NB4 (cell line): ENCODE measurements at regions not wholly inside any gene's neighbourhood (a gene's known extent, or its start where the extent isn't known, plus 50 kb on each side); places are given as distances from the start of the nearest gene placed in this dataset.

Experiments
- DNase-seq: peaks from one replicate; pipeline ENCODE4 v3.0.0; 2010; ENCODE audit warnings: low read depth
- H3K4me3 ChIP-seq: one replicate; pipeline ENCODE4 v1.5.1; 2011; ENCODE audit warnings: mild to moderate bottlenecking, low read depth, low read length, moderate library complexity
- MYC ChIP-seq: IDR thresholded peaks from 2 replicates; pipeline ENCODE4 v1.6.1; 2011; ENCODE audit warnings: low read depth, low read length
- POLR2A ChIP-seq: IDR thresholded peaks from 2 replicates; pipeline ENCODE4 v1.6.1; 2011; ENCODE audit warnings: mild to moderate bottlenecking; ENCODE audit not compliant: insufficient read length; ENCODE audit errors: extremely low read depth
- TF ChIP-seq, protein P1 (sequence below): IDR thresholded peaks from one replicate; pipeline ENCODE4 v1.5.1; 2012; ENCODE audit warnings: low read depth, low read length
- TF ChIP-seq, protein P2 (sequence below): IDR thresholded peaks from 2 replicates; pipeline ENCODE4 v1.6.1; 2011; ENCODE audit warnings: low read depth, low read length

DNA sequence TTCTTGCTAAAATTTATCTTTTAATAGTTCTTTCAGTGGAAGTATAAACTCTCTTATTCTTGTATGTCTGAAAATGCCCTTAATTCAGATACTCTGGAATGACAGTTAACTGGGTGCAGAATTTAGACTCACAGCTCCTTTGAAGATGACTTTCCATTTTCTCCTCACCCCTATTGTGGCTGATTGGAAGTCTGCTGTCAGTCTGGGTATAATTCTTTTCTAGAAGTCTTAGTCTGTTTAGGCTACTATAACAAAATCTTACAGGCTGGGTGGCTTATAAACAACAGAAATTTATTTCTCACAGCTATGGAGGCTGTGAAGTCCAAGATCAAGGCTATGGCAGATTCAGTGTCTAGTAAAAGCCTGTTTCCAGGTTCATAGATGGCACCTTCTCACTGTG is 145.2 kb upstream of the GDF10 start:
- no peak for DNase-seq

DNA sequence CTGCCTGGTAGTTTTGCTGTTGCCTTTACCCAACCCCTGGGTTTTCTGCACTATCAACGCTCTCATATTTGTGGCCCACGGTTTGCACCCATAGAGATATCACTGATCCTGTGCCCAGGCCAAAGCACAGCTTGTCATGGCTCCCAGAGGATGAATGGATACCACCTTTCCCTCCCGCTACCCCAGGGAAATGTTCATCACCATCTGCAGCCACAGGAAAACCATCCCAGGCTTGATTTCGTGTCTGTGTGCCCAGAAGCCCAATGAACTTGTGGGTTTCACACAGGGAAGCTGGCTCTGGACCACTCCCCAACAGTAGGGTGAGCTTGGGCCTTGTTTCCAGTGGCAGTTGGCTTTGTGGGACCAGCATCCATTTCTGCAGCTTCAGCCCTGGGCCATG is 143.1 kb upstream of the GDF10 start:
- TF ChIP-seq, protein P1, sequence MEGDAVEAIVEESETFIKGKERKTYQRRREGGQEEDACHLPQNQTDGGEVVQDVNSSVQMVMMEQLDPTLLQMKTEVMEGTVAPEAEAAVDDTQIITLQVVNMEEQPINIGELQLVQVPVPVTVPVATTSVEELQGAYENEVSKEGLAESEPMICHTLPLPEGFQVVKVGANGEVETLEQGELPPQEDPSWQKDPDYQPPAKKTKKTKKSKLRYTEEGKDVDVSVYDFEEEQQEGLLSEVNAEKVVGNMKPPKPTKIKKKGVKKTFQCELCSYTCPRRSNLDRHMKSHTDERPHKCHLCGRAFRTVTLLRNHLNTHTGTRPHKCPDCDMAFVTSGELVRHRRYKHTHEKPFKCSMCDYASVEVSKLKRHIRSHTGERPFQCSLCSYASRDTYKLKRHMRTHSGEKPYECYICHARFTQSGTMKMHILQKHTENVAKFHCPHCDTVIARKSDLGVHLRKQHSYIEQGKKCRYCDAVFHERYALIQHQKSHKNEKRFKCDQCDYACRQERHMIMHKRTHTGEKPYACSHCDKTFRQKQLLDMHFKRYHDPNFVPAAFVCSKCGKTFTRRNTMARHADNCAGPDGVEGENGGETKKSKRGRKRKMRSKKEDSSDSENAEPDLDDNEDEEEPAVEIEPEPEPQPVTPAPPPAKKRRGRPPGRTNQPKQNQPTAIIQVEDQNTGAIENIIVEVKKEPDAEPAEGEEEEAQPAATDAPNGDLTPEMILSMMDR = no peak
- TF ChIP-seq POLR2A (no peak), MYC (no peak)
- TF ChIP-seq, protein P2, sequence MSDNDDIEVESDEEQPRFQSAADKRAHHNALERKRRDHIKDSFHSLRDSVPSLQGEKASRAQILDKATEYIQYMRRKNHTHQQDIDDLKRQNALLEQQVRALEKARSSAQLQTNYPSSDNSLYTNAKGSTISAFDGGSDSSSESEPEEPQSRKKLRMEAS = no peak
- DNase-seq = no peak
- no peak overlapping the region for H3K4me3 ChIP-seq

More for the DNA sequence above, 145.2 kb upstream of the GDF10 start:
- H3K4me3 ChIP-seq = no peak overlapping the region
- TF ChIP-seq, protein P2 = peak; percentile 7; the same call in 1 of the 2 replicates
- TF ChIP-seq, protein P1 = no peak
- TF ChIP-seq POLR2A = no peak

DNA sequence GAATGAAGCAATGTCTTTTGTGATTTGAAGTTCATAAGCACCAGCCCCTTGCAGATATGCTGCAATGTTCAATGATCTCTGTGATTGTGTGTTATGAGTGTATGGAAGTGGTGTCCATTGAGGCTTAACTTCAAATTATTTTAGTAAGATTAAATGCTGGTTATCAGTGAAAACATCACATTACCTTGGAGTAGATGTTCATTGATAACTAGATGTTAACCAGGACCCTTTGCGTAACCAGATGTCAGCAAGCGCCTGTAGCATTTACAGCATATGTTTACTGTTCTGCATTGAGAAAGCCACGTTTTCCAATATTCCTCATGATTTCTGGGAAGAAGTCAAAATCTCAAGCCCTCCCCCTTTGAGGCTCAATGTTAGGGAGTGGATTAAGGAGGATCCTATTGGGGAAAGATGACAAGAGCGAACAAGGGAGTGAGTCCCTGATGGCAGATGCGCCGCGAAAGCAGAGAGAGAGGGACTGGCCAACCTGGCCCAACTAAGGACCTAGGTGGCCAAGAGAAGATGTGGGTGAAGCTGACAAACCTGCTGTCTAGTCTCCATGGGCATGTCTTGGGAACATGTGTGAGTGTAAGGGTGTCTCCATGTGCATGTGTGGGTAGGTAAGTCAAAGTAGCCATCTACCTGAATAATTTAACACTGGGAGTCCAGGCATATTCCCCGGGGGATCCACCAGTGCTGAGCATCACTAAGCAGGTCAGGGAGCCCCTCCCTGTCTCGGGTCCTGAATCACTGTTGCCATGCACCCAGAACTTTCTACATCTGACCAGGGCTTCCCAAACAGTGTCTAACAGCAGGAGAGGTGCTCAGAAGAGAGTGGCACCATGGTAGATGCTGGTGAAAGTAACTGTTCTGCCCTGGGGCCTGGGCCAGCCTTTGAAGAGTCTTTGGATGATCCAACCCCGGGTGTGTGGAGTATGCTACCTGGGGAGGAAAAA is 141.6 kb upstream of the GDF10 start:
- H3K4me3 ChIP-seq = no peak overlapping the region
- TF ChIP-seq, protein P1 = no peak
- TF ChIP-seq MYC = no peak
- no peak for TF ChIP-seq POLR2A
- TF ChIP-seq, protein P2 = no peak
- DNase-seq = no peak

DNA sequence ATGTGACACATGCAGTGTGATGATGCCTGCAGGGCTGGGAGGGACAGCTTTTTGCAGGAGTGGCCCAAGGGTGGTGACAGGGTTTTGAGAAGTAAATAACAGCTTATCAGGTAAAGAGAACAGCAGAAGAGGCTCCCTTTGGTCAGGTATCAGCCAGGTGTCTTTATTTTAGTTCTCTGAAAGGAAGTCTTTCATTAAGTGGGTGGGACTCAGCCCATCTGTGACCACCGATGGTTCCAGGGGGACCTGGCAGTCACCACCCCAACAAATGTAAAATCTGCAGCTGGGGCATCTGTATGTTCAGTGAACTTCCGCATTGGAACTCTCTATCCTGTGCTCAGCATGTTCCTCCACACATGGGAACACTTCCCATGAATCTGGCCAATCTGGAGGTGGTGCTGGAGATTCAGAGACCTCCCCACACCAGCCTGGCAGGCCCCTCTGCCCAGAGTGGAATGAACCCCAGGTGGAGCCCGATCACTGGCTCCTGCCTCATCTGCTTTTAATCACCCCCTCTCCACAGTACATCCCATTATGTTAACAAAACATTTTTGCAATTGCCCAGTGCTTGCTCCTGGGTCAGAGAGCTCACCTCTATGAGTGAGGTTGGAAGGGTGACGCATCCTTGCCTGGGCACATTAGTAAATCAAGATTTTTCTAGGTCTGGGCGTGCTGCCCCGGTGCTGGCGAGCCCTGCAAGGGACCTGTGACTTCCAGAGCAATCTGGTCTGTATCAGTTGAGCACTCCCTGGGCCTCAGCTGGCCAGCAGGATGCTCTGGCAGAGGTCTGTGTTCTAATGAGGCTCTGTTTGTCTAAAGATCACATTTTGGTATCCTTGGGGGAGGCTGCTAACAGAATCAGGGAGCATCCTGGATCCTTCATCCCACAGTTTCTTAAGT is 140.4 kb upstream of the GDF10 start:
- H3K4me3 ChIP-seq = no peak overlapping the region
- TF ChIP-seq, protein P1 = no peak
- TF ChIP-seq MYC (no peak), POLR2A (no peak)
- TF ChIP-seq, protein P2 = no peak
- DNase-seq = no peak

DNA sequence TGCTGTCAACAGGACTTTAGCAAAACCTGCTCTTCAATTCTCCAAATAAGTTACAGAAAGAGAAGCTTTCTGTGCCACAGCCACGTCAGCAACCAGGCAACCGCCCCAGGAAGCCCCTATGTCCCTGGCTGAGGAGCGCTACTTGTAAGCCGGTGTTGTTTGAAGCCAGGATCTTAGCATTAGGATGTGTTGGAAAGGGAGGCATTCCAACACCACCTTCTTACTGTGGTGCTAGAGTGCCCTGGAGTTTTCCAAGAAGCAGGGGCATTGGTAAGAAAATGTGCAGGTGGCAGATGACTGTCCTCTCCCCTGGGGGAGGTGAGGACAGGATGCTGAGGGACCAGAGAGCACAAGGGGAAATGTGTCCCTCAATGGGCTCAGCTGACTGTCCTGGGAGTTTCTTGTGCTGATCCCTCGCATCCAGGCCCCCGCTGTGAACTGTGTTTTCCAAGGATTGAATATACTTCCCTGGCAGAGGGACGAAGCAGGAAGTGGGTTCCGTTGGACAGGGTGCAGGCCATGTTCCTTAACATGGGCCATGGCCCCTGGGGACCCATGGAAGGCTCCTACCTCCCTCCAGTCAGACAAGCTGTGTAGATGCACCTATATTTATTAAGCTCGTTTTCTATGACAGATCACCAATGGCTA is 139.6 kb upstream of the GDF10 start:
- no peak for DNase-seq
- H3K4me3 ChIP-seq = no peak overlapping the region
- TF ChIP-seq POLR2A = no peak
- TF ChIP-seq MYC = no peak
- TF ChIP-seq, protein P1 = no peak
- TF ChIP-seq, protein P2 = no peak
